GM19035 (cell line): ENCODE measurements at regions not wholly inside any gene's neighbourhood (a gene's known extent, or its start where the extent isn't known, plus 50 kb on each side); places are given as distances from the start of the nearest gene placed in this dataset.
"Not testable (repeated sequence)": the region's sequence is repeated elsewhere in the genome, so short reads cannot be mapped to it uniquely, and the experiment has no call there.

Experiments used
- ATAC-seq: cut with Tn5 transposase; IDR thresholded peaks from one replicate; pipeline ENCODE4 v1.9.1; 2021; ENCODE audit not compliant: unreplicated experiment

GRCh38 chr6:169985121-169986015, 233.9 kb downstream of the ERMARD start:
- ATAC-seq, result no peak

GRCh38 chr6:169984181-169985120, 233.0 kb downstream of the ERMARD start:
- no peak for ATAC-seq

DNA sequence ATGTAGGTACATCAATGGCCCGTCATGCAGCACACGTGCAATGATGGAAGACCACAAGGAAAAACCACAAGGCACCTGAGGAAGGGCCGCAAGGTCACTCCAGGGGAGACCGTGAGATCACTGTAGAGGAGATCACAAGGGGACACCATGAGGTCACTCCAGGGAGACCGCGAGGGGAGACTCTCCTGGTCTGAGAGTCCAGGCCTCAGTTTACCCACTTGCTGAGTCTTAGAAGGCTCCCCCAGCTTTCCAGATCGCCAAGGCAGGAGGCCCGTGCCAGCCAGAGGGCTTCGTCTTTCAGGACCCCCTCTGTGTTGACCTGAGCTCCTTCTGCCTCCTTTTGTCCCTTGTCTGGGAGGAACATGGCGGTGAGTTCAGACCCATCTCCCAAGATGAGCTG, 232.2 kb downstream of the ERMARD start:
- ATAC-seq, result no peak

DNA sequence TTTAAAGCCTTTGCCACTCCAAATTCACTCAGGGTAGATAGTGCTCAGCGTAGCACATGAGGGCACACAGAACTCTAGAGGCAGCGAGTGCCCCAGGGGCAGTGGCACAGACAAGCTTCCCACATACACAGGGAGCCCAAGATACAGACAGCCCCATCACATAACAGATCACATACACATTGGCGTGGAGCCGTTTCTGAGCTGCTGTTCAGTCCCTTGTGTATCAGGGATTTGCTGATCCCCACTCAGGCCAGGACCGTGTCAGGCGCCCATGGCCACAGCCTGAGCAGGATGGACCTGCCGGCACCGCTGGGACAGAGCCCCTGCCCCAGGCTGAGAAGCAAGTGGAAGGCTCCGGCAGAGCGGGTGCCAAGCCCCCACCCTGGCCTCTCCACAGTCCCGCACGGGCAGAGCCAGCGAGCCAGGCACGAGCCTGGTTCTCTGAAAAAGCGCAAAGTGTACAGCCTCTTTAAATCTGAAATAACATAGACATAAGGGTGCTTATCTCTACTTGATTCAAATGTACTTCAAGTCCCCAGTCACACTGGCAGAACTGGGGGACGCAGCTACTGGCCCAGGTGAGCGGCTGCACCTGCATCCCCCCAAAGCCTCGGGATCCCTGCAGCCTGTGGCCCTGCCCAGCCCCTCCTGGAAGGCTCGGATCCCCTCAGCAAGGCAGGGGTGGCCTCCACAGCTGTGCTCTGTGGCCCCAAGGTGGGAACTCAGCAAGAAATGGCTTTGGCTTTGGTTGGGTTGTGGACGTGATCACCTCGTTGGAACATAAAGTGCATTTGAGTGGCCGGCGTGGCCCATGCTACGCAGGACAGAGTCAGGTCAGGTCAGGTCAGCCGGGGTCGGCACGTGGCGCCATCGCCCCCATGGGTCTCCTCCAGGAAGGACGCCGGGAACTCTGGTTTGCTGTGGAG, 231.3 kb downstream of the ERMARD start:
- no peak for ATAC-seq

- no peak for ATAC-seq
Measured at GRCh38 chr6:169981969-169982368, 230.5 kb downstream of the ERMARD start.

DNA sequence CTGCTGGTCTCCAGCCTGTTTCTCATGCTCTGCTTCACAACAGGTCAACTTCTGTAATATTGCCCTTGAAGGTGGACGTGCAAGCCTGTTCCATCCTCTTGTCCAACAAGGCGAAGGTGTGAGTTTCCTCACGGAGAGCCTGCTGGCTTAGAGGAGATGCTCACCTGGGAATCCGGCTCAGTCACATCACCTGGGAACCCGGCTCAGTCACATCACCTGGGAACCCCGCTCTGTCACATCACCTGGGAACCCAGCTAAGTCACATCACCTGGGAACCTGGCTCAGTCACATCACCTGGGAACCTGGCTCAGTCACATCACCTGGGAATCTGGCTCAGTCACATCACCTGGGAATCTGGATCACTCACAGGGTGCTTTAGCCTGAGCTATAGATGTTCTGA, 230.1 kb downstream of the ERMARD start:
- no peak for ATAC-seq

- no peak for ATAC-seq
Measured at GRCh38 chr6:169980826-169981450, 229.5 kb downstream of the ERMARD start.

DNA sequence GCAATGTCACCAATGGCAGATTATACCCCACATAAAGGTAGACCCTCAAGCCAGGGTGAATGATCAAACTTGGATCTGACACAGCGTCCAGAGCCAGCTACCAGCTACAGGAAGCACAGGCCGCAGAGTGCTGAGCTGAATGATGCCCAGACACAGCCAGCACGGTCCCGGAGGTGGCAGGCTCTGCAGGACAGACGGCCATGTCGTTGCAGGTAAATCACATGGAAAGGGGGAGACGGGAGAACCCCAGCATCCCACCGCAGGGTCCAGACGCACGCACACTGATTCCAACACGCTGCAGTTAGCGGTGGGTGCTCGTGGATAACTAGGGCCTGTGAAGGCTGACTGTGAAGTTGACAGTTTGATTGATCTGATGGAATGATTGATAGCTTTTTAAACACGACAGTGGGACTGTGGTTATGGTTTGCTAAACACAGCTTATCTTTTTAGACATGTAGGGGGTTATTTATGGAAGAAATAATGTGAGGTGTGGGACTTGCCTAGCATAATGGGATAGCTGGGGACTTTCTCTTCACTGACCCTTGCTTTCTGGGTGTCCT, 228.5 kb downstream of the ERMARD start:
- ATAC-seq, result no peak

DNA sequence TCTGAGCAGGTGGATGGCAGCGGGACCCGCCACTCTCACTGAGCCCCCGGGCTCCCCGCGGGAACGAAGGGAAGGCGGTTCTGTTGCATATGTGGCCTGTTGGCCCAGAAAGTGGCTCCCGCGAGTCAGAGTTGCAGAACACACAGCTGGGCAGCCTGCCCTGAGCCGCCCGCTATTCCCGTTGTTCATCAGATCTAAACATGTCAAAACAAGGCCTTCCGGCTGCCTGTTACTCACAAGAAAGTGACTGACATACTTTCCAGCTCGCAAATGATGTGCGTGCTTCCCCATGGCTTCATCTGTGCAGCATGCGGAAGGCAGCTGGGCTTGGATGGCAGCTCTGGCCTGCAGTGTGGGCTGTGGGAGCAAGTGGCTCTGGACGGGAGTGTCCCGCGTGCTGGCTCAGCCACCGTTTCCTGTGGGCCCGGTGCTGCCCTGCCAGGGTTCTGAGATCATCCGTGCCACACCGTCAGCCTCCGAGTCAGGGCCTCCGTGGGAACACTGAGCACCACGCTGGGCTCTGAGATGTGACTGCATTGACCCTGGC, 227.3 kb downstream of the ERMARD start:
- ATAC-seq, result no peak

DNA sequence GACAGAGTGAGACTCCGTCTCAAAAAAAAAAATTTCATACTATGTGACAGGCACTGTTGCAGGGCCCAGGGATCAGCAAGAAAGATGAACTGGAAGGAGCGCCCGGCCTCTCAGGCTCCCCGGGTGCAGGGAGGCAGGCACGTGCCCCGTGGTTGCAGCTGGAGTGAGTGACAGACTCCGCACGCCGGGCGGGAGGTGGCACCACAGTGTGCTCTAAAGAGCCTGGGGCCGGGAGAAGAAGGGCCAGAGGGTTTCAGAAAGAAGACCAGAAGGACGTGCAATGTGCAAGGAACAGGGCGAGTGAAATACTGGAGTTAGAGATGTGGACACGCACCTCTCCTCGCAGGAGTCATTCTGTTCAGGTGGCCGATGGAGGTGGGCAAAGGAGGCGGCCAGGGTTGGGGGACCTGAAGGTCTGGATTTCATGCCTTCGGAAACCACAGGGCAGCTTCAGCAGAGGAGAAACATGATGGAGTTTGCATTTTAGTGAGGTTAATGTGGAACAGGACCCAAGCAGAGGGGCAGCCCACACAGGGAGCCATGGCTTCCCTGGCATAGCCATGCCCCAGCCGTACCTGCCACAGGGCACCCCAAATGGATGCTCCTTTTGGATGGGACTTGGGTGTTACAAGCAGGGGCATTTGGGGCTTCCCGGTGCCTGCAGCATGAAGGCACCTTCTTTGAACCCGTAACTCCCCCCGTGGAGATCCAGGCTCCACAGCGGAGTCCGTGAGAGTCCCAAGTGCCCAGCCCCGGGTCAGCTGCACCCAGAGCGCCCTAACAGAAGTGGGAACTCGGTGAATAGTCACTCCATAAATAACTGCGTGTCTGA, 226.2 kb downstream of the ERMARD start:
- ATAC-seq, result no peak

GRCh38 chr6:169976301-169977081, 225.1 kb downstream of the ERMARD start:
- ATAC-seq, result no peak

DNA sequence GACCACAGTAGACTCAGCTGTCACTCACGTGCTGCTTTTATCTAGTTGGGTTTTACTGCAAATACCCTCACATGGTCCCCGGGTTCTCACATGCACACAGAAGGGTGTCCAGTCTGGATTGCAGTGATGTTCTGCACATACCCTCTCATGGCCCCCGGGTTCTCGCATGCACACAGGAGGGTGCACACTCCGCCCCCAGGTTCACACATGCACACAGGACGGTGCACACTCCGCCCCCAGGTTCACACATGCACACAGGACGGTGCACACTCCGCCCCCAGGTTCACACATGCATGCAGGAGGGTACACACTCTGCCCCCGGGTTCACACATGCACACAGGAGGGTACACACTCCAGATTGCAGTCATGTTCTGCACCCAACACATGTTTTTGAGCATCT, 224.3 kb downstream of the ERMARD start:
- ATAC-seq, result no peak

GRCh38 chr6:169975286-169975685, 223.9 kb downstream of the ERMARD start:
- no peak for ATAC-seq

GRCh38 chr6:169974663-169975062, 223.2 kb downstream of the ERMARD start:
- ATAC-seq, result no peak

DNA sequence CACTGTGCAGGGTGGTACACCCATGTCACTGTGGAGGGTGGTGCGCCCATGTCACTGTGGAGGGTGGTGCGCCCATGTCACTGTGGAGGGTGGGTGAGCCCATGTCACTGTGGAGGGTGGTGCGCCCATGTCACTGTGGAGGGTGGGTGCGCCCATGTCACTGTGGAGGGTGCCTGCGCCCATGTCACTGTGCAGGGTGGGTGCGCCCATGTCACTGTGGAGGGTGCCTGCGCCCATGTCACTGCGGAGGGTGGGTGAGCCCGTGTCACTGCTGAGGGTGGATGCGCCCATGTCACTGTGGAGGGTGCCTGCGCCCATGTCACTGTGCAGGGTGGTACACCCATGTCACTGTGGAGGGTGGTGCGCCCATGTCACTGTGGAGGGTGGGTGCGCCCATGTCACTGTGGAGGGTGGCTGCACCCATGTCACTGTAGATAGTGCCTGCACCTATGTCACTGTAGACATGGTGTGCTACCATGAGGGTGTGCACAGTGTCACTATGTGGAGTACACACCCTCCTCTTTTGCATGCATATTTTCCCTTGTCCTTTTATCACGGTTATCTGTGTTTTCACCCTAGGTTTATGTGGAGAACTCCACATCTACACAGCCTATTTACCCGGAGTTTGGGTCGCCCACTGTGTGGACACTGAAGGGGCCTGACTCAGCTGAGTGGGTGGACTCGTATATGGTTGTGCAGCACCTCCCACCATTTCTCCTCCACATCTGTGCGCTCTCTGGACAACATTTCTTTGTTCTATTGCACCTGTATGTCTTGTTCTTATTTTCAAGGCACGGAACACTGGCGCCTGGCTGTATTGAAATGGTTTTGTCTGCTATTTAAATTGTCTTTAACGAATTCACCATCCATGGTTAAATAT, 222.4 kb downstream of the ERMARD start:
- ATAC-seq, result not testable (repeated sequence)

DNA sequence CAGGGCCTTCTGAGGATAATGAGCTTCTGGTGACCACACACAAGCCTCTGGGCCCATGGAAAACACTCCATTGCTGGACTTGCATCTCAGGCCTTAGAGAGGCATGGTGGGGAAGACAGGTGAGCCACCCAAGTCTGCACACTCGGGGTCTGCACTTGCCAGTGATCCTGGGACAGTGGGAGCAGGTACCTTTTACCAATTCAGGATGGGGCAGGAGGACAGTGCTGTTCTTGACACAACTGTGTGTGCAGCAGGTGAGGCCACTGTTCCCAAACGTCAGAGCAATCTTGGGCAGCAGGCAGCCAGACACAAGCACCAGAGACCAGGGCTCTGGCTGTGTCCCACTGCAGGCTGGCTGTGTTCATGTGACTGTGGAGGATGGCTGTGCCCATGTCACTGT, 221.3 kb downstream of the ERMARD start:
- ATAC-seq, result no peak

DNA sequence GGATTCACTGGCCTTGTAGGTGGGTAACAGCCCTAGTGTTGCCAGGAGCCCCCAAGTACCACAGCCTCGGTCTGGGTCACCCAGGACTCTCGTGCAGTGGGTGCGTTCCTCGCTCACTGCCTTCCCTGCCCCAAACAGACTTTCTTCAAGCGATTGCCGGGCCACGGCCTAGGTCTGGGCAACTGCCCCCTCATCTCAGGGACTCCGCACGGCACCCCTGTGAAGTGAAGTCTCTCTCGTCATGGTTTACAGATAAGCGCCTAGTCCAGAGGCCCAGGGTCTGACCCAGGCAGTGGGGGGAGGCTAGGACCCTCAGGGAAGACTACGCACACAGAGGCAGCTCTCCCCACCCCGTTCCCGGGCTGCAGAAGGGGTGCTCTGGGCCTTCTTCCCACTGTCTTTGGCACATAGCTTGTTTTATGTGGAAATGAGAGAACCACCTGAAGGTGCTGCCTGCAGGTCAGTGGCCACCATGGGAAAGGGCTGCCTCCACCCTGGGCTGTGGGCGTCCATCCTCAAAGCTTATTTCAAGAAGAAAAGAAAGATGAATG, 220.8 kb downstream of the ERMARD start:
- ATAC-seq, result no peak
